Subcutaneous abdominal adipose tissue (tissue), 5 donors: ENCODE measurements at regions not wholly inside any gene's neighbourhood (a gene's known extent, or its start where the extent isn't known, plus 50 kb on each side); places are given as distances from the start of the nearest gene placed in this dataset.

Source experiments
- H3K27ac ChIP-seq: one replicate; pipeline ENCODE4 v1.7.0; 2013; ENCODE audit warnings: low read depth, mild to moderate bottlenecking, inconsistent platforms, low read length, moderate library complexity
- H3K27me3 ChIP-seq, 5 donors: one replicate each; pipeline ENCODE4 v1.7.0; 2013; ENCODE audit warnings: low read length in 5 of 5, inconsistent platforms in 1 of 5; ENCODE audit not compliant: control insufficient read depth in 5 of 5, insufficient read depth in 4 of 5
- H3K36me3 ChIP-seq, 5 donors: one replicate each; pipeline ENCODE4 v1.7.0; 2013; ENCODE audit warnings: low read length in 5 of 5; ENCODE audit not compliant: control insufficient read depth in 5 of 5, insufficient read depth in 5 of 5
- H3K4me1 ChIP-seq, 5 donors: one replicate each; pipeline ENCODE4 v1.7.0; 2013; ENCODE audit warnings: low read length in 5 of 5, mild to moderate bottlenecking in 3 of 5, moderate library complexity in 1 of 5; ENCODE audit not compliant: control insufficient read depth in 5 of 5, insufficient read depth in 5 of 5
- H3K4me3 ChIP-seq, 5 donors: one replicate each; pipeline ENCODE4 v1.7.0; 2013; ENCODE audit warnings: low read length in 5 of 5, low read depth in 1 of 5
- H3K9ac ChIP-seq, 5 donors: one replicate each; pipeline ENCODE4 v1.7.0; 2013; ENCODE audit warnings: low read length in 5 of 5, mild to moderate bottlenecking in 4 of 5, moderate library complexity in 3 of 5
- H3K9me3 ChIP-seq, 5 donors: one replicate each; pipeline ENCODE4 v1.7.0; 2013; ENCODE audit warnings: low read length in 5 of 5; ENCODE audit not compliant: control insufficient read depth in 5 of 5
- donor health status: healthy.
- donor health status: healthy.
- donor health status: healthy.
- donor health status: healthy.
- donor health status: healthy.

- Histone ChIP-seq H3K4me1 (no peaks in the 10 kb centered on the region), H3K9ac (no peak overlapping the region), H3K36me3 (no peaks in the 10 kb centered on the region), H3K4me3 (no peak overlapping the region), H3K27me3 (no peaks in the 10 kb centered on the region), H3K27ac (no peak overlapping the region), H3K9me3 (no peaks in the 10 kb centered on the region)
Observed at GRCh38 chr4:59002148-59002547, 1892.0 kb upstream of the IGFBP7 start.

GRCh38 chr4:59024257-59024656 is 1914.1 kb upstream of the IGFBP7 start:
- Histone ChIP-seq H3K4me3 (no peak overlapping the region), H3K27ac (no peak overlapping the region), H3K27me3 (no peaks in the 10 kb centered on the region), H3K4me1 (no peaks in the 10 kb centered on the region), H3K9ac (no peak overlapping the region), H3K36me3 (no peaks in the 10 kb centered on the region), H3K9me3 (peaks cover 0 to 6% (median 0%) of the 10 kb centered on the region in 5 donors)

- no peaks in the 10 kb centered on the region for H3K27me3 ChIP-seq
- H3K9ac ChIP-seq = no peak overlapping the region
- H3K9me3 ChIP-seq = no peaks in the 10 kb centered on the region
- no peak overlapping the region for H3K27ac ChIP-seq
- H3K36me3 ChIP-seq = no peaks in the 10 kb centered on the region
- no peaks in the 10 kb centered on the region for H3K4me1 ChIP-seq
- no peak overlapping the region for H3K4me3 ChIP-seq
Observed at GRCh38 chr4:59037812-59038211, 1927.6 kb upstream of the IGFBP7 start.

- Histone ChIP-seq H3K27me3 (no peaks in the 10 kb centered on the region), H3K9ac (no peak overlapping the region), H3K4me3 (no peak overlapping the region), H3K4me1 (no peaks in the 10 kb centered on the region), H3K27ac (no peak overlapping the region), H3K9me3 (no peaks in the 10 kb centered on the region), H3K36me3 (no peaks in the 10 kb centered on the region)
Observed at GRCh38 chr4:59039046-59039445, 1928.9 kb upstream of the IGFBP7 start.

GRCh38 chr4:59044286-59044900 is 1934.2 kb upstream of the IGFBP7 start:
- Histone ChIP-seq H3K9ac (no peak overlapping the region), H3K4me3 (no peak overlapping the region), H3K36me3 (no peaks in the 10 kb centered on the region), H3K9me3 (no peaks in the 10 kb centered on the region), H3K27me3 (no peaks in the 10 kb centered on the region), H3K27ac (no peak overlapping the region), H3K4me1 (no peaks in the 10 kb centered on the region)

- no peaks in the 10 kb centered on the region for H3K27me3 ChIP-seq
- H3K4me1 ChIP-seq = no peaks in the 10 kb centered on the region
- H3K4me3 ChIP-seq = no peak overlapping the region
- no peaks in the 10 kb centered on the region for H3K36me3 ChIP-seq
- H3K27ac ChIP-seq = no peak overlapping the region
- H3K9ac ChIP-seq = no peak overlapping the region
- H3K9me3 ChIP-seq = no peaks in the 10 kb centered on the region
Observed at GRCh38 chr4:59054086-59054485, 1943.9 kb upstream of the IGFBP7 start.

GRCh38 chr4:59057804-59058203 is 1947.6 kb upstream of the IGFBP7 start:
- no peaks in the 10 kb centered on the region for H3K36me3 ChIP-seq
- peaks cover 0 to 3% (median 0%) of the 10 kb centered on the region in 5 donors for H3K9me3 ChIP-seq
- no peak overlapping the region for H3K9ac ChIP-seq
- no peaks in the 10 kb centered on the region for H3K27me3 ChIP-seq
- H3K4me1 ChIP-seq = no peaks in the 10 kb centered on the region
- no peak overlapping the region for H3K4me3 ChIP-seq
- H3K27ac ChIP-seq = no peak overlapping the region

GRCh38 chr4:59058543-59058942 is 1948.4 kb upstream of the IGFBP7 start:
- Histone ChIP-seq H3K36me3 (no peaks in the 10 kb centered on the region), H3K27me3 (no peaks in the 10 kb centered on the region), H3K27ac (no peak overlapping the region), H3K4me3 (no peak overlapping the region), H3K9ac (no peak overlapping the region), H3K9me3 (peaks cover 0 to 3% (median 0%) of the 10 kb centered on the region in 5 donors), H3K4me1 (no peaks in the 10 kb centered on the region)

- Histone ChIP-seq H3K4me1 (no peaks in the 10 kb centered on the region), H3K4me3 (no peak overlapping the region), H3K9me3 (peaks cover 0 to 3% (median 0%) of the 10 kb centered on the region in 5 donors), H3K27me3 (no peaks in the 10 kb centered on the region), H3K36me3 (no peaks in the 10 kb centered on the region), H3K27ac (no peak overlapping the region), H3K9ac (no peak overlapping the region)
Observed at GRCh38 chr4:59060002-59060846, 1950.0 kb upstream of the IGFBP7 start.

- H3K4me1 ChIP-seq = no peaks in the 10 kb centered on the region
- no peak overlapping the region for H3K9ac ChIP-seq
- peaks cover 0 to 3% (median 0%) of the 10 kb centered on the region in 5 donors for H3K9me3 ChIP-seq
Observed at GRCh38 chr4:59060895-59061294, 1950.7 kb upstream of the IGFBP7 start.

More at GRCh38 chr4:59060895-59061294, 1950.7 kb upstream of the IGFBP7 start:
- H3K4me3 ChIP-seq = no peak overlapping the region
- no peaks in the 10 kb centered on the region for H3K36me3 ChIP-seq
- no peaks in the 10 kb centered on the region for H3K27me3 ChIP-seq
- H3K27ac ChIP-seq = no peak overlapping the region
